IMR-90 (cell line): ENCODE measurements at regions not wholly inside any gene's neighbourhood (a gene's known extent, or its start where the extent isn't known, plus 50 kb on each side); places are given as distances from the start of the nearest gene placed in this dataset.

Experiments
- ATAC-seq: fragments of 200-7000 bp; cut with Tn5 transposase; 2 replicates; pipeline ENCODE4 v1.9.1; 2020; ENCODE audit warnings: low read depth, mild to moderate bottlenecking, moderate library complexity
- BruUV-seq: library from RNA; stranded (reverse); fragments of 400-500 nt; replicated peaks from 2 replicates; lab custom pipeline; 2021; lab: Mats Ljungman, UMichigan
- CTCF ChIA-PET: fragments of 300-600 bp; formaldehyde crosslinking; extraction: SDS; loops from one replicate; lab custom pipeline; 2021; ENCODE audit warnings: antibody characterized with exemption; lab: Yijun Ruan, JAX
- POLR2A ChIA-PET: fragments of 300-600 bp; sonication (Branson Sonifier 250); formaldehyde crosslinking; loops from one replicate; lab custom pipeline; 2022; ENCODE audit warnings: antibody characterized with exemption; ENCODE audit not compliant: unreplicated experiment; lab: Charles Lee
- DNase-seq: peaks from one replicate; pipeline ENCODE4 v3.0.0; 2013
- H2AFZ ChIP-seq: replicated peaks from 2 replicates; pipeline ENCODE3; 2013; ENCODE audit warnings: low read length, mild to moderate bottlenecking; ENCODE audit not compliant: poor library complexity
- H2AK5ac ChIP-seq: 2 replicates; pipeline ENCODE4 v1.6.1; 2013; ENCODE audit warnings: low read depth, low read length, inconsistent platforms
- H2AK9ac ChIP-seq: replicated peaks from 2 replicates; pipeline ENCODE3; 2013; ENCODE audit warnings: mild to moderate bottlenecking, low read depth, low read length, moderate library complexity; ENCODE audit not compliant: poor library complexity
- H2BK120ac ChIP-seq: 2 replicates; pipeline ENCODE4 v1.6.1; 2013; ENCODE audit warnings: low read depth, low read length, inconsistent platforms
- H2BK15ac ChIP-seq: 3 replicates; pipeline ENCODE4 v1.6.1; 2013; ENCODE audit warnings: low read depth, low read length, inconsistent platforms
- H2BK20ac ChIP-seq: 2 replicates; pipeline ENCODE4 v1.6.1; 2013; ENCODE audit warnings: low read depth, mild to moderate bottlenecking, inconsistent platforms, low read length, moderate library complexity
- H2BK5ac ChIP-seq: 2 replicates; pipeline ENCODE4 v1.6.1; 2013; ENCODE audit warnings: mild to moderate bottlenecking, low read depth, low read length, inconsistent platforms; ENCODE audit not compliant: poor library complexity, severe bottlenecking
- H3K14ac ChIP-seq: replicated peaks from 2 replicates; pipeline ENCODE4 v1.6.1; 2013; ENCODE audit warnings: low read depth, low read length, inconsistent platforms
- H3K18ac ChIP-seq: 2 replicates; pipeline ENCODE4 v1.6.1; 2013; ENCODE audit warnings: low read depth, low read length, control low read depth
- H3K23ac ChIP-seq: 2 replicates; pipeline ENCODE4 v1.6.1; 2013; ENCODE audit warnings: low read depth, low read length, inconsistent platforms
- H3K27ac ChIP-seq: 2 replicates; pipeline ENCODE4 v1.5.1; 2013; ENCODE audit warnings: mild to moderate bottlenecking, control low read depth, low read length; ENCODE audit not compliant: insufficient read depth
- H3K27me3 ChIP-seq: 2 replicates; pipeline ENCODE4 v1.6.1; 2013; ENCODE audit warnings: low read length; ENCODE audit not compliant: control insufficient read depth, insufficient read depth
- H3K36me3 ChIP-seq: 2 replicates; pipeline ENCODE4 v1.6.1; 2013; ENCODE audit warnings: low read length, mixed read lengths; ENCODE audit not compliant: control insufficient read depth, insufficient read depth
- H3K4ac ChIP-seq: 2 replicates; pipeline ENCODE4 v1.6.1; 2013; ENCODE audit warnings: low read depth, low read length, inconsistent platforms
- H3K4me1 ChIP-seq: 2 replicates; pipeline ENCODE4 v1.6.1; 2013; ENCODE audit warnings: low read length, mixed read lengths; ENCODE audit not compliant: control insufficient read depth, insufficient read depth
- H3K4me2 ChIP-seq: 2 replicates; pipeline ENCODE4 v1.6.1; 2013; ENCODE audit warnings: low read depth, mild to moderate bottlenecking, control low read depth, low read length, moderate library complexity
- H3K4me3 ChIP-seq: 2 replicates; pipeline ENCODE4 v1.5.1; 2013; ENCODE audit warnings: low read depth, mild to moderate bottlenecking, control low read depth, low read length, moderate library complexity; ENCODE audit not compliant: insufficient read depth
- H3K56ac ChIP-seq: 2 replicates; pipeline ENCODE4 v1.6.1; 2013; ENCODE audit warnings: low read length, inconsistent platforms; ENCODE audit not compliant: insufficient read depth; ENCODE audit errors: extremely low read depth
- H3K79me1 ChIP-seq, 2 experiments: 2 replicates each; pipeline ENCODE4 v1.6.1; 2013; ENCODE audit warnings: low read length in 2 of 2, inconsistent platforms in 1 of 2, low read depth in 1 of 2
- H3K9ac ChIP-seq: 2 replicates; pipeline ENCODE4 v1.6.1; 2013; ENCODE audit warnings: low read depth, low read length, control low read depth
- H3K9me1 ChIP-seq: 2 replicates; pipeline ENCODE4 v1.6.1; 2013; ENCODE audit warnings: low read length, inconsistent platforms; ENCODE audit not compliant: insufficient read depth
- H3K9me3 ChIP-seq: 2 replicates; pipeline ENCODE4 v1.6.1; 2013; ENCODE audit warnings: low read length; ENCODE audit not compliant: control insufficient read depth, insufficient read depth
- H4K20me1 ChIP-seq: 2 replicates; pipeline ENCODE4 v1.6.1; 2013; ENCODE audit warnings: low read length, inconsistent platforms; ENCODE audit not compliant: insufficient read depth
- H4K5ac ChIP-seq: 2 replicates; pipeline ENCODE4 v1.6.1; 2013; ENCODE audit warnings: mild to moderate bottlenecking, low read depth, low read length, control low read depth
- H4K8ac ChIP-seq, 2 experiments: 2 replicates each; pipeline ENCODE4 v1.6.1; 2013; ENCODE audit warnings: low read depth in 2 of 2, low read length in 2 of 2, control low read depth in 1 of 2, inconsistent platforms in 1 of 2
- H4K91ac ChIP-seq: 2 replicates; pipeline ENCODE4 v1.6.1; 2013; ENCODE audit warnings: low read depth, low read length, inconsistent platforms; ENCODE audit not compliant: insufficient read depth
- BHLHE40 ChIP-seq: fragments of 150-350 bp; IDR thresholded peaks from 2 replicates; pipeline ENCODE4 v1.6.1; 2016; ENCODE audit warnings: mild to moderate bottlenecking, low read depth, low read length
- CEBPB ChIP-seq: IDR thresholded peaks from 2 replicates; pipeline ENCODE4 v1.6.1; 2012; ENCODE audit warnings: low read depth, low read length, improper control_type of control experiment
- CHD1 ChIP-seq: IDR thresholded peaks from 2 replicates; pipeline ENCODE4 v1.6.1; 2012; ENCODE audit warnings: low read depth, low read length, improper control_type of control experiment
- FOS ChIP-seq: fragments of 150-350 bp; IDR thresholded peaks from 2 replicates; pipeline ENCODE4 v1.6.1; 2016; ENCODE audit warnings: low read depth, low read length
- MAZ ChIP-seq: IDR thresholded peaks from 2 replicates; pipeline ENCODE4 v1.6.1; 2012; ENCODE audit warnings: low read depth, mild to moderate bottlenecking, low read length, improper control_type of control experiment, moderate library complexity, borderline replicate concordance
- MXI1 ChIP-seq: IDR thresholded peaks from 2 replicates; pipeline ENCODE4 v1.6.1; 2012; ENCODE audit warnings: low read depth, mild to moderate bottlenecking, low read length, moderate library complexity, borderline replicate concordance
- NFE2L2 ChIP-seq: fragments of 150-350 bp; IDR thresholded peaks from 2 replicates; pipeline ENCODE4 v1.6.1; 2016; ENCODE audit warnings: low read depth, mild to moderate bottlenecking, low read length
- RAD21 ChIP-seq: IDR thresholded peaks from 2 replicates; pipeline ENCODE4 v1.6.1; 2012; ENCODE audit warnings: low read length, improper control_type of control experiment
- RCOR1 ChIP-seq: IDR thresholded peaks from 2 replicates; pipeline ENCODE4 v1.6.1; 2012; ENCODE audit warnings: mild to moderate bottlenecking, low read length, improper control_type of control experiment; ENCODE audit not compliant: insufficient replicate concordance
- RFX5 ChIP-seq: IDR thresholded peaks from 2 replicates; pipeline ENCODE4 v1.8.0; 2012; ENCODE audit warnings: low read depth, mild to moderate bottlenecking, low read length, moderate library complexity
- USF2 ChIP-seq: fragments of 150-350 bp; IDR thresholded peaks from 2 replicates; pipeline ENCODE4 v1.6.1; 2017; ENCODE audit warnings: mild to moderate bottlenecking, antibody characterized with exemption, low read length, low read depth
- dilution Hi-C: fragments of 300-500 bp; cut with HindIII; formaldehyde crosslinking; loops from one replicate; pipeline ENCODE4 v1.14.3; 2018; ENCODE audit warnings: low sequenced_read_pairs; ENCODE audit not compliant: unreplicated experiment
- in situ Hi-C: fragments of 300-500 bp; cut with MboI; formaldehyde crosslinking; loops from 3 replicates; pipeline ENCODE4 v1.14.3; 2019; ENCODE audit warnings: low sequenced_read_pairs, inconsistent platforms, mixed read lengths
- intact Hi-C: fragments of 100-400 bp; cut with micrococcal nuclease; formaldehyde crosslinking; loops from 2 replicates; pipeline ENCODE4 v1.10.0; 2022

GRCh38 chr10:120336306-120336910, 120.6 kb upstream of the PLPP4 start:
- no peak overlapping the region for H2BK5ac ChIP-seq
- H3K4me2 ChIP-seq = no peak overlapping the region
- no peak overlapping the region for H4K91ac ChIP-seq
- in situ Hi-C loops (no loop called here), intact Hi-C loops (loop anchor here (5.0 to 10.0 kb wide), 2 partner anchors 402 to 649 kb away; no protein-coding TSS in a partner anchor), dilution Hi-C loops (no loop called here)
- H2AK5ac ChIP-seq = no peak overlapping the region
- no peak for ATAC-seq
- H3K14ac ChIP-seq = no peak overlapping the region
- H3K56ac ChIP-seq = no peak overlapping the region
- no peaks in the 10 kb centered on the region for H3K36me3 ChIP-seq
- no peak for DNase-seq
- no peaks in the 10 kb centered on the region for H4K20me1 ChIP-seq
- H3K27me3 ChIP-seq = no peaks in the 10 kb centered on the region
- H3K4me3 ChIP-seq = no peak overlapping the region
- no peaks in the 10 kb centered on the region for H3K4me1 ChIP-seq
- no peak overlapping the region for H2AK9ac ChIP-seq
- H3K18ac ChIP-seq = no peak overlapping the region
- H2BK20ac ChIP-seq = no peak overlapping the region
- 0 out of 2 replicates have a peak, but pooled peaks cover 5% of the 10 kb centered on the region for H3K9me3 ChIP-seq
- no peak overlapping the region for H4K8ac ChIP-seq
- no peak overlapping the region for H3K4ac ChIP-seq
- no peak overlapping the region for H3K23ac ChIP-seq
- H2AFZ ChIP-seq = no peak overlapping the region
- no peak overlapping the region for H2BK15ac ChIP-seq
- ChIA-PET CTCF (interaction anchor here (0.5 to 1.2 kb wide), 4 partner anchors 11 to 728 kb away, joined by 3 to 5 read pairs (median 3); no protein-coding TSS in a partner anchor), POLR2A (no interaction called here)
- H3K27ac ChIP-seq = no peak overlapping the region
- no peak overlapping the region for H2BK120ac ChIP-seq
- no peaks in the 10 kb centered on the region for H3K79me1 ChIP-seq
- TF ChIP-seq CHD1 (no peak), MXI1 (no peak), USF2 (no peak), MAZ (no peak), RCOR1 (no peak), BHLHE40 (no peak), CEBPB (no peak), NFE2L2 (no peak), RFX5 (no peak), RAD21 (no peak), FOS (no peak)
- H3K9ac ChIP-seq = no peak overlapping the region
- BruUV-seq = no TSS peak
- no peak overlapping the region for H4K5ac ChIP-seq
- no peaks in the 10 kb centered on the region for H3K9me1 ChIP-seq
